Fibroblast of skin of left quadriceps (primary cell): ENCODE measurements at regions not wholly inside any gene's neighbourhood (a gene's known extent, or its start where the extent isn't known, plus 50 kb on each side); places are given as distances from the start of the nearest gene placed in this dataset.
"Not testable (repeated sequence)": the region's sequence is repeated elsewhere in the genome, so short reads cannot be mapped to it uniquely, and the experiment has no call there.

Experiments
- DNase-seq, 2 experiments: peaks; one replicate each; pipeline ENCODE4 v3.0.0-alpha.2; 2013; ENCODE audit warnings: low read depth in 2 of 2

DNA sequence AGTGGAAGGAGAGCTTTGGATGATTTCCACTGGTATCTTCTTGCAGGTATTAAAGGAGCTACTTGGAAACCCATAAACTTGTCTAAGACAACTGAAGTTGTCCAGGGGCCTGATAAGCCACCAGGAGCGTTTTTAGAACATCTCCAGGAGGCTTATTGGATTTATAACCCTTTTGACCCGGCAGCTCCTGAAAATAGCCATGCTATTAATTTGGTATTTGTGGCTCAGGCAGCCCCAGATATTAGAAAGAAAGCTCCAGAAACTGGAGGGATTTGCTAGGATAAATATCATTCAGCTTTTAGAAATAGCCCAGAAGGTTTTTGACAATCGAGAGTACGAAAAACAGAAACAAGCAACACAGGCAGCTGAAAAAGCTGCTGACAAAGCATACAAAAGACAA is 461.0 kb upstream of the HTR1E start:
- DNase-seq = no peak

DNA sequence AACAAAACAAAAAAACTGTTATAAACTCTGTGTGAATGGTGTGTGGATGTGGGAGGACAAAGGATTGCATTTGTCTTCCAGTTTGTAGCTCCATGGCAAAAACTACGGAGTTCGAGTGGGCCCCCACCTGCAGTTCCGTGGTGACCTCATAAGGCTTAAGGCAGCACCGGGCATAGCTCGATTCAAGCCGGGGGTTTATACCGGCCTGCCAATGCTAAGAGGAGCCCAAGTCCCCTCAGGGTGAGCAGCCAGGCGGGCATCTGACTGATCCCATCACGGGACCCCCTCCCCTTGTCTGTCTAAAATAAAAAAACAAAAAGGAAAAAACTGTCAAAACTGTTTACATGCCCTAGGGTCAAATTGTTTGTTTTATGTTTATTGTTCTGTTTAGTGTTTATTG is 463.2 kb upstream of the HTR1E start:
- DNase-seq = no peak

- no peak for DNase-seq
These were observed 465.5 kb upstream of the HTR1E start for GRCh38 chr6:86471791-86472190.

DNA sequence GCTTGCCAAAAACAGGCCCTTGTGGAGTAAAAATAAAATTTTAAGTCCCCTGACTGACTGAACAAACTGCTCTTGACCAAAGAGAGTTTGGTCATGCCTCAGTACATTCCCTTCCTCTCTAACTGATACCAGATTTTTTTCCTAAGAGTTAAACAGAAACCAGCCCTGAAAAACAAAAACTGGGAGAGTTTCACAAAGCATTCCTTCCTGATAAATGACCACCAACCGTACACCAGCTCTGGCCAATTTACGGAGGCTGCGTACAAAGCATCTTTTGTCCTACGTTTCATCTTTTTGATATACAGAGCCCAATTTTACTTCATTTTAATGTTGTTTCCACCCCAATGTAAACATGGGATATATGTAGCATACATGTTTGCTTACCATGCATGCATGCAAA is 477.4 kb upstream of the HTR1E start:
- no peak for DNase-seq

DNA sequence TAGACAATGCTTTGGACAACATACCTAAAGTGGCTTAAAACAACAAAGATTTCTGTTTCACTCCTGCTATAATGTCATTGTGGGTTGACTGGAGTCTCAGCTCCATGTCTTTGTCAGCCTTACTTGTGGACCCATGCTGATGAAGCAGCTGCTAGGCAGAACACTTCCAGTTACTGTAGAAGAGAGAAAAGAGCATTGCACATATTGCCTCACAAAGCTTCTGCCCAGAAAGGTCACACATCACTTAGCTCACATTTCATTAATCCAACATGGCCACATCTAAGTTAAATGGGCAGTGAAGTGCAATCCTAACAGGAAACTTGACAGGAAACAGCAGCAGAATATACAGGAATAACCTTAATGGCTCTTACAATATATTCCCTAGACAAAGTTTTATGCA is 480.5 kb upstream of the HTR1E start:
- no peak for DNase-seq

DNA sequence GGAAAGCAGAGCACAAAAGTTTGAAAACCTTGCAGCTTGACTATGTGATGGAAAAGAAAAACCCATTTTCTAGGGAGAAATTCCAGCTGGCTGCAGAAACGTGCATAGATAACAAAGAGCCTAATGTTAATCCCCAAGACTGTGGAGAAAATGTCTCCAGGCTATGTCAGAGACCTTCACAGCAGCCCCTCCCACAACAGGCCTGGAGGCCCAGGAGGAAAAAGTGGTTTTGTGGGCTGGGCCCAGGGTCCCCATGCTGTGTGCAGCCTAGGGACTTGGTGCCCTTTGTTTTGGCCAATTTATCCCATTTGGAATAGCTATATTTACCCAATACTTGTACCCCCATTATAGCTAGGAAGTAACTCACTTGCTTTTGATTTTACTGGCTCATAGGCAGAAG is 484.1 kb upstream of the HTR1E start:
- no peak for DNase-seq

DNA sequence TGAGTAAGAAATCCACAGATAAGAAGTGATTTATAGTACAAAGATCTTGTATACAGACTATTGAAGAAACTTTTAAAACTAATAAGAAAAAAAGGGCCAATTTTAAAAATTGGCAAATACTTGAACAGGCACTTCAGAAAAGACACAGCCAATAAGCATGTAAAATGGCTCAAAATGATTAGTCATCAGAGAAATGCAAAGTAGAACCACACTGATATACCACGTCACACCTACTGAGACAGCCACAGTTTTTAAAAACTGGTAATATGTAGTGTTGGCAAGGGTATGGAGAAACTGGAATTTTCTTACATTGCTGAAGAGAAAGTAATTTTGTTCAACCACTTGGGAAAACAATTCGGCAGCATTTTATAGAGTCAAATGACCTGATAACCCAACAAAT is 488.9 kb upstream of the HTR1E start:
- DNase-seq = no peak

- DNase-seq = no peak
These were observed 496.7 kb upstream of the HTR1E start for GRCh38 chr6:86440608-86441007.

DNA sequence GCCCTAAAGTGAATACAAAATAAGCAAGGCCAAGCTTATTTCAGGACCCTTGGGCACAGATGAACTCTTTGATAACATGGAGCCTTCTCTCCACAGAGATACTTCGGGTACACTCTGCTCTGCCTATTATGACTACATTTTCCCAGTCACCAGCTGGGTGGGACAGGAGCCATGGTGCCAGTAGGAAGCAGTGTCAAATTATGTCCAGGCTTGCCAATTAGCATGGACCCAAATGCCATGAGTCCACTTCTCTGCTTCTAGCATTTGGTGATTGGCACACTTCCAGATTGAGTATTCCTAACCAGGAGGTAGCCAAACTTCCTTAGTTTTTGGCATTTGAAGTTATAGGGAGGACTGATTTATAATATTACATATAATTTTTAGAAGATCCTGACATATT is 513.8 kb upstream of the HTR1E start:
- no peak for DNase-seq

- no peak for DNase-seq
These were observed 525.3 kb upstream of the HTR1E start for GRCh38 chr6:86412057-86412456.

GRCh38 chr6:86407128-86407527 is 530.2 kb upstream of the HTR1E start:
- DNase-seq = no peak

GRCh38 chr6:86392850-86393249 is 544.5 kb upstream of the HTR1E start:
- DNase-seq = not testable (repeated sequence)

DNA sequence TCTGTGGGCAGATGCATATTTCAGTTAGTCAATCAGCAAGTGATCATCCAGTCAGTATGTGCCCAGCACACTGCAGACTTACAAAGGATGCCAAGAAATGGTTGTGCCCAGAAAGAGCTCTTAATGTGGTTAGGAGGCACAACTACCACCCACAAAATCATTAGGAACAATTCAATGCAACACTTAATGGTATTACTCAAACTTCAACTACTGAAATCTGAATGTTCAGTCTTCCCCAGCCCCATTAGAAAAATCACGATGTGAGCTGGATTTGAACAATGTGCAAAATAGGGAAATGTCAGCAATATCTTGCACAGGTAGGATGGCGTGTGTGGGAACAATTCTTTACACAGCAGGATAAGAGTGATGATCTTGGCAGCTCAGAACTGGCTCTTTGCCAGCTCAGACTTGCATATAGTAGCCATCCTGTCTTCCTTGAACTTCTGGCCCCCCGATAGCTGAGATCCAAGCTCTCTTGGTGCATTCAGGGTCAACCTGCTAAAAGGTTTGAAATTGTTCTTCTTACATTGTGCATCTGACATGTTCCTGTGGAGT is 556.7 kb upstream of the HTR1E start:
- DNase-seq = no peak

- no peak for DNase-seq
These were observed 579.5 kb upstream of the HTR1E start for GRCh38 chr6:86357877-86358276.

DNA sequence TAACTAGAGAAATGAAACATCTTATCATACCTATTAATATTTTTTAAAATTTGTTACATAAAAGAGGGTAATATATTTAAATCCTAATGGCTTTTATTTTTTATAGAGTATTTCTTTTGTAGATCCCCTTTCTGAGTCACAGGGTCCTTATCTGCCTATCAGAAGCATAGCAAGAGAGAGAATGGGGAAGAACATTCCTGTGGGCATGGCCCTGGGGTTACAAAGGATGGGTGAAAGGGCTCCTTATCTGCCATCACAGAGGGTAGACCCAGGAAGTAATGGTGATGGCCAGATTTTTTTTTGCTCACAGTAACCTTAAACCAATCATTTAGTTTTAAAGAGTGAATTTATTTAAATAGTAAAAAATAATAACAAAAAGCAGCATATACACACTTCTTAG is 582.1 kb upstream of the HTR1E start:
- no peak for DNase-seq

DNA sequence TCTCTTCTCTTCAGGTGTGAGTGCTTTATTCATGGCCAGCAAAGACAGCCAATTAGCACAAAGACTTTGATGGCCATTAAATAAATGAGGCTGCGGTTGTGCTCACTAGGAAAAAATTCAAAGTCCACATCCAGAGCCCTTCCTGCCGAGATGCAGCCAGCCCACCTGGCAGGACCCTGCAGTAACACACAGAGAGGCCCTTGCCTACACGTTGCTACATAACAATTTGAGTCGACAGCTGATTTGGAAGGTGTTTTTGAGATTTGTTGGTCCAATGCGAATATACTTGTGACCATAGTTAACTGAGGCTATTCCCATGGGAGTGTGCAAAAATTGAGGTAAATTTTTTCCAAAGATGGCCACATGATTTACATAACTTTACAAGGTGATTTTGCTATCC is 605.4 kb upstream of the HTR1E start:
- DNase-seq = no peak

DNA sequence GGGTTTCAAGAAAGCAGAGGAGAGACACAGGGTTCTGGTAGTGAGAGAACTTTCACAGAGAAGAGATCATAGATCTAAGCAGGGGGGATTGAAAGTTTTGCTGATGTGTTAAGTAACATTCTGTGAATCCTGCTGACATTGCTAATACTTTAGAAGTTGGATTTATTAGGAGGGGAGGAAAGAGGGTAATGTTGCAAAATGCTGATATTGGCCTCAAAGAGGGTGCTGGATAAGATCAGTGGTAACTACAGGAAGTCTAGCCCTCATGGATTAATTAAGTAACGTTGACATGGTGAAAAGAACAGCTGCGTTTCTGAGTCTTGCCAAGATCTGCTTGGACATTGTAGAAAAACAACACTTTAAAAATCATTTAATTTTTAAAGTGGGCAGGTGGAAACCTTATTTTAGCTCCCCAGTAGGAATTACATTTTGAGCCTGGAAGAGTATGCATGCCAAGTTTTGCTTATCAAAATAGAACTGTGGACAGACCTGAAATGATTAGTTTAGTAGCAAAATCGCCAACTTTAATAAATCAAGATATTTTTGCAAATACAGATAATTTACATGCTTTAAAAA is 606.0 kb upstream of the HTR1E start:
- no peak for DNase-seq

DNA sequence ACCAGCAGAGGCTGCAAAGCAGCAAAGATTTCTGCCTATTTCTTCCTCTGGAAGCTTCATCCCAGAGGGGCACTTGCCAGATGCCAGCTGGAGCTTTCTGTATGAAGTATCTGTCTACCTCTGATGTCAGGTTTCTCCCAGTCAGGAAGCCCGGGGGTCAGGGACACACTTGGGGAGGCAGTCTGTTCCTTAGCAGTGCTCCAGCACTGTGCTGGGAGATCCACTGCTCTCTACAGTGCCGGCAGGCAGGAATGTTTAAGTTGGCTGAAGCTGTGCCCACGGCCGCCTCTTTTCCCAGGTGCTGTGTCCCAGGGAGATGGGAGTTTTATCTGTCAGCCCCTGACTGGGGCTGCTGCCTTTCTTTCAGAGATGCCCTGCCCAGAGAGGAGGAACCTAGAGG is 631.1 kb upstream of the HTR1E start:
- no peak for DNase-seq

- DNase-seq = no peak
These were observed 643.2 kb upstream of the SYNCRIP start for GRCh38 chr6:86285876-86286275.

- DNase-seq = not testable (repeated sequence)
These were observed 642.3 kb upstream of the SYNCRIP start for GRCh38 chr6:86284809-86285480.

GRCh38 chr6:86283596-86283995 is 640.9 kb upstream of the SYNCRIP start:
- DNase-seq = not testable (repeated sequence)

- no peak for DNase-seq
These were observed 633.4 kb upstream of the SYNCRIP start for GRCh38 chr6:86276056-86276455.

- DNase-seq = no peak
These were observed 631.2 kb upstream of the SYNCRIP start for GRCh38 chr6:86273936-86274335.
